Activated CD4-positive, alpha-beta T cell treated with anti-CD3 and anti-CD28 coated beads for 48 hours (primary cell): ENCODE measurements at regions not wholly inside any gene's neighbourhood (a gene's known extent, or its start where the extent isn't known, plus 50 kb on each side); places are given as distances from the start of the nearest gene placed in this dataset.

Source experiments
- DNase-seq: peaks from one replicate; pipeline ENCODE4 v3.0.0-alpha.2; 2020

DNA sequence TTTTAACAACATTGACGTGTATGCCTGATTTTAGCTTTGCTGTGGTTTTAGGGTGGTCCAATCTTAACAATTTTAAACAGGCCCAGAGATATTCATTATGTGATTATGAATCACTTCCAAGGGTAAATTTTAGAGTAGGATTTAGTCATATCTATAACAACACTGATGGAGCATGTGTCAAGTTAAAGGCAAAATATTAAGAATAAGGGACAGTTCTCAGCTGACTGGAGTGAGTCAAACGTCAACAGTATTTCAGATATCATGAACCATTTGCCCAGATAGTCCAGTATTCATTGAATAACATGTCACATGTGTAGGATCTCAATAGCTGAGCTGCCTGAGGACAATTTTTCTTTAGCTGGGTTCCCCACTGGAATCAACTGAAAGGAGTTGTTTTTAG, 61.3 kb upstream of the VCX2 start:
- no peak for DNase-seq

DNA sequence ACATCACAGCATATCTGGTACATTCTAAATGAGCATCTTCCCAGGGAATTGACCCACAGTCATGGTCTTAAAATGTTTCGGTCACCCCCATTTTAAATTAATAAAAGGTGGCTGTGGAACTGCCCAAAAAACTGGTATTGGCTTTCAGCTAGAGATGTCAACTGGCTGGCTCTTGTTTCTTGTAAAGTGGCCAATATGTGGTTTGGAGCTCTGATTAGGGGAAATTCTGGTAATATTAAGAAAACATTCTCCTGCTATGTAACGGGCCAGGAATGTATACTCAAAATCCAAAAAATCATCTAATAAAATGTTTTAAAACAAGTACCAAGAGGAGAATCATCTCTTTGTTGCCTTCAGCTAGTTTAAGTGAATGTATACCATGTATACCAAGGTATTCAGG, 62.0 kb upstream of the VCX2 start:
- no peak for DNase-seq

DNA sequence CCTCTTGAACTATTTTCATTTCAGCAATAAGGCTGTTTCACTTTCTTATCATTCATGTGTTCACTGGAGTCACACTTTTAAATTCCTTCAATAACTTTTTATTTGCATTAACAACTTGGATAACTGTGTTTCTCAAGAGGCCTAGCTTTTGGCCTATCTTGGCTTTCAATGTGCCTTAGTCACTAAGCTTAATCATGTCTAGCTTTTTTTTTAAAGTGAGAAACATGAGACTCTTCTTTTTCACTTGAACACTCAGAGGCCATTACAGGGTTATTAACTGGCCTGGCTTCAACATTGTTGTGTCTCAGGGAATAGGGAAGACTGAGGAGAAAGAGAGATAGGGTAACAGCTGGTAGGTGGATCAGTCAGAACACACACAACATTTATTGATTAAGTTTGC, 64.0 kb upstream of the VCX2 start:
- no peak for DNase-seq

DNA sequence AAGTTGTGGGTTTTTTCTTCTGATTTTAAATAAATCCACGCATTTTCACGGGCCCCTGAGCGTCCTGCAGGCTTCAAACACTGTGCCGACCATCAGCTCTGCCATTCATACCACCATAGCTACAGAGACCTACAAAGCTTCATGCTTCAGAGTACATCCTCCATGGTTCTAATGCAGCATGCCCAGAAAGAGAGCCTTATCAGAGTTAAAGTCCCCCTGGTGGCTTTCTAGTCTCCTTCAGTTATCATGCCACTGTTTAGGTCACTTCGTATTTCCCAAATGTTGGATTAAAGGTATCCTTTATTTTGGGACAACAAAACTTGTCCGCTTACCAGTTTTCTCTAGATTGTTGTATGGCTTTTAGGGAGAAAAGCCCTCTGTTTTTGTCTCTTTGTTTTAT, 66.7 kb upstream of the VCX2 start:
- DNase-seq: no peak

DNA sequence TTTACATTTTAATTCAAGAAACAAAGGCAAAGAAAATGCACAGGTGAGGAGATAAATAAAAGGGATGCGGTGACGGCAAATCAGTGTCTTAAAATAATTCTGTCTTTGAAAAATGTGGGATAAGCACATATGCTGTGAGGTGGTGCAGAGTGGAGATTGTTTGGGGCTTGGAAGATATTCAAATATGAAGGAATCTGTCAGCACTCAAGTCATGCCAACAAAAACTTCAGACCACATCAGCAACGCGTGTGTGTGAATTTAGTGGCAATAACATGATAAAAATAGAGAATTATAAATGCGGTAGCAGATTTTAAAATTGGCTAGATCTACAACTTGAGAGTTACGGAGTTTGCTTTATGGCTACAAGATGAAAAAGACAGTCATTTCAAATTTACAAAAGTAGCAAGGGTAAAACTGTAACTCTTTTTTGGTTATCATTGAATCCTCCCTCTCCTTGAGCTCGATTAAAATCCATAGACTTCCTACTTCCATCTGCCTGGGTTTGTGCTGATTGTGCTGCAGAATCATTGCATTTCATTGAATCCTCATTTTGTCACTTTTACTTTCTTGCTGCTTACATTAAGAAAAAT, 71.5 kb upstream of the VCX2 start:
- DNase-seq: no peak

DNA sequence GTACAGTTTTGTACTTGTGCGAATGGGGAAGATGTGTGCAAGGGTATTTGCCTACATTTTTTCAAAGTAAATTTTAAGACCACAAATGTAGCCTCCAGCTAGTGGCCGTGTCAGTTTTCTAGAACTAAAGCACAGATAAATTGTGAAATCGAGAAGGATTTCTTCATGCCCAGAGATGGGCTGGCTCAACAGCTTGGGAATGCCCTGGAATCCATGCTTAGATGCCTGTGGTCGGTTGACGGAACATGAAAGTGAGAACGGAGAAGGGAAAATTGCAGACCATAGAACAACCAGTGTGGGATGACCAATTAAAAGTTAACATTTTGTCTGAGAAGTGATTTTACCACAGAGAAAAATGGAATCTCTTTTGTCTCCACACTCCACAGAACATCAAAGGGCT, 73.2 kb upstream of the VCX2 start:
- DNase-seq: no peak

DNA sequence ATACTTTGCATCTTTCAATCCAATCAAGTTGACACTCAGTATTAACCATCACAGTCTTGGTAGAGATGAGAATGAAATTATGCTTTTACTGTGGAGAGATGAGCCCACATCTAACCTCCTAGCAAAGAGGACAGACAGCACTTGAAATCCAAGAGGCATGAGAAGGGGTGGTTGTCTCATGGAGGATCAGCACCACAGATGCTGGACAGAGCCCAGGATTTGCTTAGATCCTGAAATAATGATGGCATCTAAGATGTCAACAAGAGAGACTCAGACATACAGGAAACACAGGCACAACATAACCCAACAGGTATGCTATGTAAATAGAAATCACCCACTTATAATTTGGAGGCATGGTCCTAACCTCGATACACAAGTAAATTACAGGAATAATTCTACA, 74.3 kb upstream of the VCX2 start:
- no peak for DNase-seq

DNA sequence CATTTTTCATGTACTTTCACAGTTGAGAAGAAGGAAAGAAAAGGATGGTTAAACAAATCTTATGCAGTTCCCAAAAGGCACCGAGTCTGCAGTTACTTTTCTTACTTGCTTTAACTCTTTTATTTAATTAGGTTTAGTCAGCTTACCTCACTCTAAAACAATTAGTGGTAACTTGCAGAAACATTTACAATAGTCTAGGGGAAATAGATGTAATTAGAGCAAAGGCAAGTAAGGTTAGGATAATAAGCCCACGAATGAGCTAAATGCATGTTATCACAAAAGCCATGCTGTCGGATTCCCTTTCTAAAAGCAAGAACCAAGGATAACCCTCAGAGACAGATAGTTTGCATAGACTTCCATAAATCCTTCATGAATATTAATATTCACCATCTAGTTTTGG, 82.0 kb upstream of the VCX2 start:
- DNase-seq: no peak

DNA sequence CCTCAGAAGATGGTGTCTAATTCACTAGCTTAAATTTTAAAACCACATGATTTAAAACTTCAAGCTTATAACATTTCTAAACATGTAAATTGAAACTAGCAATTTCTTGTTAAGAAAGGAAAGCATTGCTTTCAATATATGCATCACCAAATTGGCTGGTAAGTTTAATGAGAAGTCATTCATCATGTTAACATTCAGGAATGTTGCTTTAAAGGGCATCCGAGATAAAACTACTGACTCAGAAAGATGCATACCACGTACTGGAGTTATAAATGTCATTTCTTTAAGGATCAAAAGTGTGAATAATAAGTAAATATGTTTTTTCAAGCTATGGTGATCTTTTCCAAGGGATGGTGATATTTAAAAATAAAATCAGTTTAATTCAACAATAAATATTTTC, 83.3 kb upstream of the VCX2 start:
- DNase-seq: no peak

DNA sequence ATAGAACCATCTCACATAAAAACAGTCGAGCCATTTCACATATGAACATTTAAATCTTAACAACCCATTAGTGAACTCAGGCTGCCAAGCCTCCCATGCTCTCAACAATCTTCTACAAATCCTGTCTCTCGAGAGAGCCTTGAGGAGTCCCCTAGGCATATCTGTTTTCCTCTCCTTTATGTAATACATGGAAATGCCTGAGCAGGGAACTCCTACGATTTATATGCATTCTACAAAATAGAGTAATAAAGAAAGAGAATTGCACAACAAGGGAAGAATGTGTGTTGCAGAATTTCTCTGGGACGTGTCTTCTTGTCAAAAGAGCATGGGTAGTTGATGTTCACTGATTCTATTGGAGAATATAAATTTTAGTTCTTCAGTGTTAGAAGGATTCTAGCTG, 101.8 kb upstream of the VCX2 start:
- DNase-seq: no peak

DNA sequence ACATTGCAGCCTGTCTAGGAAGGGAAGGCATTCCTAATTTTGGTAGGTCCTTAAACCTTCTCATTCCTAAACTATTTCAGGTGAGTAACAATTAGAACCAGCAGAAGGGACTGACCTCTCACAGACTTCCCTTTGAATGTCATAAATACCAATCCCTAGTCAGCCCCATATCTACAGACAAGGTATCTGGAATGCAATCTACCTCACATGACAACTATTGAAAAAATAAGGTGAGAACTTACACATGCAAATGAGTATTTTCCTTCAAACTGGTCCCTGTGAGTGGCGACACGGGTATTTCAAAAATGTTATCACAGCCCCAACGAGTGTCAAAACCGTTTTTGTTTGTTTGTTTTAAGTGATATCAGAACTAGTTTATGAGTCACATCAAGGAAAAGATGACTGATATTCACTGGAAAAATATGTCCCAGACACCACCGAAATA, 102.4 kb upstream of the VCX2 start:
- no peak for DNase-seq

DNA sequence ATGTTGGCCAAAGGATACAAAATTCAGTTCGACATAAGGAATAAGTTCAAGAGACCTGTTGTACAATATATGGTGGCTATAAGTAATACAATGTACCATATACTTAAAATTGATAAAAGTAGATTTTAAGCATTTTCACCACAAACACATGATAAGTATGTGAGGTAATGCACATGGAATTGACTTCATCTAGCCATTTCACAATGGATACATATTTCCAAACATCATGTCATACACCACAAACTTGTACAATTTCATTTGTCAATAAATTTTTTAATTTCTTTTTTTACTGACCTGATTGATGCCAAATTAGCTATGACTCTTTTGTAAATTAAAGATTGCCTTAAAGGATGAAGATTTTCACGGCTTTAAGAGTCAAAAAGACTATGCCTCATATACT, 103.1 kb upstream of the VCX2 start:
- DNase-seq: no peak

DNA sequence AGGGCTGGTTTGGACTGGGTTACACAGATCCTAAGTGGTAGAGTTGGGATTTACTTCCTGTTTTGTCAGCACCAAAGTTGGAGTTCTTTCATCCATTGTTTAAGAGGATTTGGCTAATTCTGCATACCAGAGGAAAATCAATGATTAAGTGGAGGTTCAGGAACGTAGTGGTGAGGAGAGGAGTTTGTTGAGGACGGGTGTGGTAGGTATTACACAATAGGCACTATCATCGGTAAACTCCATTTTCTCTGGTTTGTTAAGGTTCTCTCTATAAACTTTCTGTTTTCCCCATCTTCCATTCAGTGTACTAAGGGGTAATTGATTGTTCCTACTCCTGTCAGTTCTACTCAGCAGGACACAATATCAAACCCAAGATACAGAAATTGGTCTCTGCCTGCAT, 107.5 kb upstream of the VCX2 start:
- no peak for DNase-seq

DNA sequence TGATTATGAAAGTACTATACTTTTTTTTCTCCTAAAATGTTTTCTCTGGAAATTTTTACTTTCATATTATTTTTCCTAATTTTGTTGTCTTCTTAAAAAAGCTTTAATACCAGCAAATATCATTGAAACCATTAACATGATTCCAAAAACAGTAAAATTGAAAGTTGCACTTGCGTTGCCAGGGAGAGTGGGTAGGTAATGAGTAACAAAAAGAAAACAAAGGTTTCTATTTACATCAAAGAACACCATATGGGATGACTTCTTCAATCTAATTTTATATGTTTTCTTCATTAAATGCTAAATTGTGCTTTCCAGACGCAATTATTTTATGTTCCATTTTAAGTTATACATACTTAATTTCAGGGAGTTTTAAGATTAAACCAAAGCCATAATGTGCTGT, 108.3 kb upstream of the VCX2 start:
- DNase-seq: no peak

DNA sequence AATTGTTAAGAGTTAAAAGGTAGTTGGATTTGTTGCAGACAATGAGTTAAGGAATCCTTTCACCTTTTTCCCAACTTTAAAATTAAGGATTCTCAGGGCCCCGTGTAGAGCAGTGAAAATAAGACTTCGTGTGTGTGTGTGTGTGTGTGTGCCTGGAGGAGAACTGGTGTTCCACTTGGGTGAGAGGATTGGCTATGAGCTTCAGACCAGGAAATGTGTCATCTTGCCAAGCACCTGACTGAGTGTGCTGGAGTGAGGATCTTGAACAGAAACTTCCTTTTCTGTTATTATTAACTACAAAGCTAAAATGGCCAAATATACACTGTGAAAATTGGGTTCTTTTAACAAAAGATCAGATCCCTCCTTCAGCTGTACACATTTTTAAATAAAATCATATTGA, 113.1 kb upstream of the VCX2 start:
- DNase-seq: no peak

DNA sequence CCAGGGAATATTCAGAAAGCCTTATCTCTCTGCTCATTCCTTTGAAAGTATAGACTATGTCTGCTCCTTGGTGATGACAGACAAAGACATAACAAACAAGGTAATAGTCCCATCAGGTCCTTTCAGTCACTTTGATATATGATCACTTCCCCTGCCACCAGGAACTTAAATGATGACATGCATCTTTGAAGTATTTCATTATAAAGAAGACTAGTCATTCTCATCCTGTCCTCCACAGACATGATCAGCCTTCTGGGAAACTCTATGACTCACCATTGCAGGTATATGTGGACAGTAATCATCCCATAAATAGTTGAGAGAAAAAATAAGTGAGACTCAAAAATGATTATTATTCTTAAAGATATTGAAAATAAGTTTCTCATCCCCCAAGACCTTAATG, 117.5 kb upstream of the VCX2 start:
- DNase-seq: no peak

DNA sequence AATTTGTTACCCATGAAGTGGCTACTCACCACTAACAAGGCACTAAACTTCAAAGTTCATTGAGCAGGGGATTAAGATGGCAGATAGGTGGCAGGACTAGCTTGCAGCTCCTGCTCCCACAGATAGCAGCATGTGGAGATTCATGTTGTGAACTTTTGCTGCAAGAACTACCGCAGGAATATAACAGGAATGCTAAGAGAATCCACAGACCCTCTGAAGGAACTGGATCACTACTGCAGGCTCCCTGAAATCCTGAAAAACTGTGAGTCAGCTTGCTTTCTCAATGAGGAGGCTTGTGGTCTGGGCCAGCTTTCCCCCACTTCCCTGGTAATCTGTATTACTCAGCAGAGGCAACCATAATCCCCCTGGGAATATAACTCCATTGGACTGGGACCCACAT, 118.5 kb upstream of the VCX2 start:
- DNase-seq: no peak

DNA sequence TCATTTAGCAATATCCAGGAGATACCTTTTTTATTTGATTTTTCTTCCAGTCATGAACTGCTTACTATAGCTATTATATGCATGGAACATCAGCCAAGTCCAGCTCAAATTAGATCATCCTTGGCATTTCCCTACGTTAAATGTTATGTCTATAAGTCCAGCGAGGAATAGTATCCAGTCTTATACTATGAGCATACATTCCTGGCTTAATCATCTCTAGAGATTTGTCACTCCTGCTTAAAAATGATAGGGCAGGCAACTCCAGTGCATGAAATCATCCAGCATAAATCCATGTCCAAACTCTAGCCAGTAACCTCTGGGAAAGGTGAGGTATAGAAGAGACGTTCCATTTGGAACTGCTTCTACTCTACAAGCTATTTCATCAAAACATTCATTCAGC, 126.7 kb upstream of the VCX2 start:
- DNase-seq: no peak

DNA sequence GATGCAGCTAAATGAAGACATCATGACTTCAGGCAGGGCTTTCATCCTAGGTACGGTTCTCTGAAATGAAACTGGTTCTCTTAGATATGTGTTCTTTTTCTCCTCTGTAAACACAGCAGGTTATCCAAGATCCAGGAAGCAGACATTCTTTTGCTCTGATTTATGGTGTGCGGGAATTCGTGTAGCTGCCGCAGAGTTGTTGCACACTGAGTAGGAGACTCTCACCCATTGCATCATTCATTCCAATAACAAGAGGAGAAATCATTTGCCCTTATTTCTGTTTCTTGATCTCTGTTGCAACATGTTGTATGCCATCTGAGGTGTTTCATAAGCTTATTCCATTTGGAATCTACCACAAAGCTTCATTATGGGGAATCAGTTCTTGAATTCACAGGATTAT, 133.6 kb upstream of the VCX2 start:
- no peak for DNase-seq

DNA sequence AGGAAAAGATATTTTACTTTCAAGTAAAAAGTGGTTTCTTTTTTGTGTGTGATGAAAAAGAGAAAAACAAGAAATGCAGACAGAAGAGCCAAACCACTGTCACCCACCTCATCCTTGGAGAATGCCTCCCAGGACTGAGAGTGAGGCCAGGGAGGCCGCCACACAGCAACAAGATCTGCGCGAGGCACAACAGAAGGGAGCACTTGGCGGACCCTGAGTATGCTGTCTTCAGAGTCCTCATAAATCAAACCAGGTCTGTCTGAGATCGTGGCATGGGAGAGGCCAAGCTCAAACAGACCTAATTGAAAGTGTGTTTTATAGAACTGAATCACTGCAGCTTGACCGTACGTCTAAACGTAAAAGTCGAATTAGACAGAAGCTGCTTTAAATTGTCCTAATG, 134.3 kb upstream of the VCX2 start:
- no peak for DNase-seq

DNA sequence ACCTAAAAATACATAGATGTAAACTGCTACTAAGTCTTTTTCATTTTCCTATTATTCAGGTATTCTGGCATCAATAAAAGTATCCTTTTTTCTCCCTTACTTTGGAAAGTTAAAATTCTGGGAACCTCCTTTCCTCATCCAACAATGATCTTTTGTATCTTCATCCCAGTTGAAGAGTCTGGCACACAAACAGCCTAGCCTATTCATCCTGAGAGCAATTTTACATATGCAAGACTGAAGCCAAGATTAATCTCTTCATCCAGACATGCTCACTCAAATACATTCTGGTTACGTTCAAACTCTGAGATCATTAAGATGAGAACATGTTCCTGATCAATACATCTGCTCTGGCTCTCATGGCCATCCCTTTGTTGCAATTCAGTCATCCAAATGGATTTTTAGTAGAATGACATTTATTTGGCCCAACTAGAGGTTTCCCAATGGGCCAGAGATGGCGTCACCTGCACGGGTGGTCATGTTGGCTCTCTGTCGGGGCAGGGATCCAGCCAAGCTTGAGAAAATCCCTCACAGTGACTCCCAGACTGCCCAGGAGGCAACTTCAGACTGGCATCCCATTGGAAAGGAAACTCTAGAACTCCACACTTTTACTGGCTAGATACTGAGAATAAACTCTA, 135.3 kb upstream of the VCX2 start:
- DNase-seq: no peak

DNA sequence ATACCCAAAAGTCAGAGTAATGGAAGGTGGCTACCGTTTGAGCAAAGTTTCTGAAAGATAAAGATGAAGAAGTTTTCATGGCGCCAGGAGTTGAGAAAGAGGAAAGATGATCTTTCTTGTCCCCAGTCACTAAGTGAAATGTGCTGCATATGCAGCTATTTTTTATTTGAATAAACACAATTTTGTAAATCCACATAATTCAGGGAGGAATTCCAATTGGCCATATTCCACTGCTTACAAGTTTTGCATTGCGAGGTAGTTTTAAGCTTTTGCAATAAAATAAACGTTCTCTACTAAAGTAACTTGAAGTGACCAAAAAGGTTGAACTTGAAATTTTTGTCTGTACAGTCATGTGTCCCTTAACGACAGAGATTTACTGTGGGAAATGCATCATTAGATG, 139.3 kb upstream of the VCX2 start:
- DNase-seq: no peak

DNA sequence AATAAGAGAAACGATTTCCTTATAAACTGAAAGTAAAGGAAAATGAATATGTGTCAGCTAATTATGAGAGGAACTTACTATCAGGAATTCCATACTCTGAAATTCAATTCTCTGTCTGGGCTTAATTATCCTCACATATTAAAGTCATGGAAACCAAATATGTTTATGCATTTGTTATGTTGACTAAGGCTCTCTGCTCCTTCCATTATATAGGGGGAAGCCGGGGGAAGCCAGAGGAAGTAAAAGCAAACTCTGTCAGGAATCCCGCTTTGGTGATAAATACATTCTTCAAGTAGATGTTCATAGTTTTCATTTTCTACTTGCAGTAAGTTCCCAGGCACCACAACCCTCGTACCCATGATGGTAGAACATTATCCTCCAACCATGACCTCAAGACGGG, 142.8 kb upstream of the VCX2 start:
- DNase-seq: no peak

DNA sequence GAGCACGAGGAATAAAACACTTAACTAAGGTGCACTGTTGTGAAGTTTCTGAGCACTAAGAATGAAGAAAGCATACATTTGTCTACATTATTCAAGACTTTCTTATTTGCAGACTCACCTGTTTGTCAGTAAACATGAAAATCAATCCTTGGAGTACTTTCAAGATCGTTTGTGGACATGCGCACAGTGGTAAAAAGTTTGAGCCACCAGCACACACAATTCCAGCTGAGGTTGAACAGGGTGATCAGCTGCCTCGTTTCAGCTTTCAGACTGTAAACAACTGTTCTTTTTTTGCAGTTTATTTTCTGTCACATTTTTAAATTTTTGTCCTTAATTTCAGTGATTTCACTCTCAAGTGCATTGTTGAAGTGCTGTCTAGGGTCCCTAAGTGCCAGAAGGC, 143.8 kb upstream of the VCX2 start:
- no peak for DNase-seq

DNA sequence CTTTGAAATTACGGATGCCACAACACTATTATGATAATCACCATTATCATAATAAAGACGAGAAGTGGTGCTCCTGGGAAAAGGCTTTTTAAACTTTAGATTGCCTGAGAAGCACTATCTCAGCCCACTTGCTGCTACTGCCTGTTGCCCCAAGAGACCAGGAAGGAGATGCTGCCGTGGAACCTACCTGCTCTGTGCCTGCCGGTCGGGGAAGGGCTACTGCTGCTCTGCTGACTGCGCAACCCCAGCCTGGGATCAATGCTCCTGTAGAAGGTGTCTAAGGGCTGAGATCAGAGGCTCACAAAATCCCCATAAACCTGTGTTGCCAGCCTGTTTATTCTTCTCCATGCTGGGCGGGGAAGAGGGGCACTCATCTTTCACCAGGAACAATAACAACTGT, 145.3 kb upstream of the VCX3B start:
- no peak for DNase-seq

DNA sequence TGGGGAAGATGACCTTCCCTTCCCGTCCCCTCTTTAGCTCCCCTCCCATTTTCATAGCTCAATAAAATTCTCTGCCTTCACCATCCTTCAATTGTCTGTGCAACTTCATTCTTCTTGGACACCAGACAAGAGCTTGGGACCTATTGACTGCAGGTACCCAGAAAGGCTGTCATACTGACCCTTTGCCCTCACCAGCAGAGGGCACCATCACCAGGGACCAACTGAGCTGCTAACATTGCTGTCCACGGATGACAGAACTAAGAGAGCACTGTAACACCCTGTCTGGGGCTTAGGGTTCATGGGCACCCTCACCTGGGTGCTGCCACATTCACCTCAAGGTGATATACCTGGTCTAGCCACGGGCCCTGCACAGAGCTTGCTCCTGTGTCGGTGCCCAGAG, 141.3 kb upstream of the VCX3B start:
- no peak for DNase-seq
